Chondrocyte (in vitro differentiated cells): ENCODE measurements at regions not wholly inside any gene's neighbourhood (a gene's known extent, or its start where the extent isn't known, plus 50 kb on each side); places are given as distances from the start of the nearest gene placed in this dataset.
"Not testable (repeated sequence)": the region's sequence is repeated elsewhere in the genome, so short reads cannot be mapped to it uniquely, and the experiment has no call there.

ENCODE experiments used
- DNase-seq: peaks from one replicate; pipeline ENCODE4 v3.0.0; 2021; ENCODE audit warnings: mixed read lengths, low spot score
- H3K27ac Mint-ChIP-seq: one replicate; pipeline ENCODE4 v1.8.0; 2021; ENCODE audit warnings: mild to moderate bottlenecking, moderate library complexity, mixed read lengths; ENCODE audit not compliant: unreplicated experiment
- H3K27me3 Mint-ChIP-seq: 2 replicates; pipeline ENCODE4 v1.8.0; 2021; ENCODE audit warnings: low read depth, mixed read lengths
- H3K36me3 Mint-ChIP-seq: 2 replicates; pipeline ENCODE4 v1.8.0; 2021; ENCODE audit warnings: low read depth, mixed read lengths
- H3K4me1 Mint-ChIP-seq: 2 replicates; pipeline ENCODE4 v1.8.0; 2021; ENCODE audit warnings: low read depth, mild to moderate bottlenecking, mixed read lengths
- H3K4me3 Mint-ChIP-seq: one replicate; pipeline ENCODE4 v1.8.0; 2021; ENCODE audit warnings: mild to moderate bottlenecking, moderate library complexity, mixed read lengths; ENCODE audit not compliant: unreplicated experiment
- H3K9me3 Mint-ChIP-seq: 2 replicates; pipeline ENCODE4 v1.8.0; 2021; ENCODE audit warnings: low read depth, mixed read lengths
- TF ChIP-seq, protein P1 (sequence below): fragments of 200-600 bp; sonication (generic); IDR thresholded peaks from 2 replicates; pipeline ENCODE4 v1.5.0; 2021; ENCODE audit warnings: antibody characterized with exemption, mild to moderate bottlenecking, moderate library complexity

DNA sequence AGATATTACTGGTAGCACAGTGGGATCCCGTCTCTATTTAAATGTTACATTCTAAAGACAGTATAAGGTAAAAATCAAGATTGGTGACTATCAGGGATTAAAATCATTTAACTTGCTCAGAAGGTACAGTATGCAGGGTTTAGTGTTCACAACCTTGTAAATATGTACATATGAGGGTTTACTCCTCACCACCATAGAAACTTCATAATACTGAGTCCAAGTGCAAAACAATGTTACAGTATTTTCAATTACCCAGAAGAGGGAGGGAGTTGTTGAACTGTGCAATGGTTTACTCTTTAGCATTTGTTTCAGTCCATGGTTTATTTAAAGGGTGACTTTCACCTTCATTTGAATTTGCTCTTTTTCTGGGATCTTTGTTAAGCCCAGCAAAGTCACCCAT lies 165.1 kb downstream of the ZNF621 start:
- Mint-ChIP-seq H3K36me3 (no peaks in the 10 kb centered on the region), H3K27me3 (peaks cover 6% of the 10 kb centered on the region), H3K27ac (no peak overlapping the region), H3K9me3 (no peaks in the 10 kb centered on the region), H3K4me3 (no peak overlapping the region), H3K4me1 (peaks cover 25% of the 10 kb centered on the region)
- DNase-seq, result no peak
- TF ChIP-seq, protein P1, sequence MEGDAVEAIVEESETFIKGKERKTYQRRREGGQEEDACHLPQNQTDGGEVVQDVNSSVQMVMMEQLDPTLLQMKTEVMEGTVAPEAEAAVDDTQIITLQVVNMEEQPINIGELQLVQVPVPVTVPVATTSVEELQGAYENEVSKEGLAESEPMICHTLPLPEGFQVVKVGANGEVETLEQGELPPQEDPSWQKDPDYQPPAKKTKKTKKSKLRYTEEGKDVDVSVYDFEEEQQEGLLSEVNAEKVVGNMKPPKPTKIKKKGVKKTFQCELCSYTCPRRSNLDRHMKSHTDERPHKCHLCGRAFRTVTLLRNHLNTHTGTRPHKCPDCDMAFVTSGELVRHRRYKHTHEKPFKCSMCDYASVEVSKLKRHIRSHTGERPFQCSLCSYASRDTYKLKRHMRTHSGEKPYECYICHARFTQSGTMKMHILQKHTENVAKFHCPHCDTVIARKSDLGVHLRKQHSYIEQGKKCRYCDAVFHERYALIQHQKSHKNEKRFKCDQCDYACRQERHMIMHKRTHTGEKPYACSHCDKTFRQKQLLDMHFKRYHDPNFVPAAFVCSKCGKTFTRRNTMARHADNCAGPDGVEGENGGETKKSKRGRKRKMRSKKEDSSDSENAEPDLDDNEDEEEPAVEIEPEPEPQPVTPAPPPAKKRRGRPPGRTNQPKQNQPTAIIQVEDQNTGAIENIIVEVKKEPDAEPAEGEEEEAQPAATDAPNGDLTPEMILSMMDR, result no peak

DNA sequence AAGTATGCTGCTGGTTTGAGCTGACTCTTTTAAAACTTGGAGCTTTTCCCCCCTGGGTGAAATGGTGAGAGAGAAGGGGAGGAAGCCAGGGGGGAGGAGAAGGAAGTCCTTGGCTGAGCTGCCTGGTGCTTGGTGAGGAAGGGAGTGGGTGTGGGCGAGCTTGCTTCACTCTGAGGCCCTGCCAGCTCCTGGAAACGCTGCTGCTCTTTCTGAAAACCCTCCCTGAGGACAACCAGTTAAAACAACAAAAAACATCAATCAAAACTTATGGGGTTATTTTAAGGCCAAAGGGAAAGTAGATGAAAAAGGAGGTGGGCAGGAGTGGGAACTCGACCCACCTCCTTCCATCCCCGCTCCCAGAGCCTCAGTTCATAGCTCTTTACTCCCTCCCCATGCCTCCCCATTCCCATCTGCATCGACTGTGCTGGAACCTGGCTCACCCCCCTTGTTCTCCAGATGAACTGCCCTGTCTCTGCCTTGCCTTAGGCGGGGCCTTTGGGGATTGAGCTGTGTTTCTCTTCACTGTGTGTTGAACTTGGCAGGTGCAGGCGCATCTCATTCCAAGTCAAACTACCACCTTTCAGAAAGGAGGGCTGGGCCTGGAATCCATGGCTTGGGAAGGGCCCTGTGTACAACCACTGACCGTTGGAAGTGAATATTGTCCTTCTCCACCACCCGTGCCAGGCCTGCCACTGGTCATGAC lies 166.1 kb downstream of the ZNF621 start:
- no peaks in the 10 kb centered on the region for H3K36me3 Mint-ChIP-seq
- peak overlapping the region; percentile 61 for H3K27ac Mint-ChIP-seq

DNA sequence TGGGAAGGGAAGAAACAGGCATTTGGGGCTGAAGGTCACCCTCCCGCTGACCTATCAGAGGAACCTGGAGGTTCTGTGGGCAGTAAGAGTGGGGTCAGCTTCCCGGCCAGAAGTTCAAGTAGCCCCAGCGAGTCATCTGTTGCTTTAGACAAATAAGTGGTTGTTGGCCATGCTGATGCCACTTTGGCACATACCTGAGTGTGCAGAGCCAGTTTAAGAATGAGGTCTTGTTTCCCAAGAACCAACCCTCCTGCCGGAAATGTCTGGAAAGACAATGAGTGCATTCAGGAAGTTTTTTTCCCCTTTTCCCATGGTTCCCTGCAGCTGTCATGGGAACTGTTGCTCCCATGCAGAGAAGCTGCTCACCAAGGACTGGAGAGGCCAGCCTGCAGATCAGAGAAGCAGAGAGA lies 166.7 kb downstream of the ZNF621 start:
- DNase-seq, result no peak
- Mint-ChIP-seq H3K27me3 (peaks cover 9% of the 10 kb centered on the region), H3K9me3 (no peaks in the 10 kb centered on the region), H3K4me1 (peaks cover 25% of the 10 kb centered on the region), H3K27ac (peak overlapping the region; percentile 61), H3K36me3 (no peaks in the 10 kb centered on the region), H3K4me3 (no peak overlapping the region)
- TF ChIP-seq, protein P1, result no peak

More for the DNA sequence above, 166.1 kb downstream of the ZNF621 start:
- TF ChIP-seq, protein P1, result no peak
- Mint-ChIP-seq H3K4me3 (no peak overlapping the region), H3K4me1 (peaks cover 25% of the 10 kb centered on the region), H3K27me3 (peaks cover 6% of the 10 kb centered on the region), H3K9me3 (no peaks in the 10 kb centered on the region)
- no peak for DNase-seq

DNA sequence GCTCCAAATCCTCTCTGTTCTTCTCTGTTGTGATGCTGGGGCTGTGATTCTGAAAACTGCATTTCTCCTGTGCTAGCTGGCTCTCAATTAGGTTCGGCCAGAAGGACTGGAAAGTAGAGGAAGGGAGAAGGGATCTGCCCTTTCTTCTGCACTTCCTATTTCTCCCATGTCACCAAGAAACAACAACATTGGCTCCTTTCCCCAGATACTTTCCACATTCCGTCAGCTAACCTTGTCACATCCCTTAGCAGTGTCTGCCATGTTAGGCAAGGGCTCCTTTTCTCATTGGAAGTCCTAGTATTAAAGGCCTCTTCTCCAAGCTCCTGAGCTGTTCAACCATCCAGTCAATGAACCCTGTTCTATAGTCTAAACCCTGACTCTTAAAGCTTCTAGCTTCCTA lies 171.1 kb downstream of the ZNF621 start:
- TF ChIP-seq, protein P1, result no peak
- Mint-ChIP-seq H3K4me1 (peaks cover 16% of the 10 kb centered on the region), H3K36me3 (no peaks in the 10 kb centered on the region), H3K4me3 (no peak overlapping the region), H3K9me3 (no peaks in the 10 kb centered on the region), H3K27ac (no peak overlapping the region), H3K27me3 (peaks cover 13% of the 10 kb centered on the region)
- DNase-seq, result no peak

DNA sequence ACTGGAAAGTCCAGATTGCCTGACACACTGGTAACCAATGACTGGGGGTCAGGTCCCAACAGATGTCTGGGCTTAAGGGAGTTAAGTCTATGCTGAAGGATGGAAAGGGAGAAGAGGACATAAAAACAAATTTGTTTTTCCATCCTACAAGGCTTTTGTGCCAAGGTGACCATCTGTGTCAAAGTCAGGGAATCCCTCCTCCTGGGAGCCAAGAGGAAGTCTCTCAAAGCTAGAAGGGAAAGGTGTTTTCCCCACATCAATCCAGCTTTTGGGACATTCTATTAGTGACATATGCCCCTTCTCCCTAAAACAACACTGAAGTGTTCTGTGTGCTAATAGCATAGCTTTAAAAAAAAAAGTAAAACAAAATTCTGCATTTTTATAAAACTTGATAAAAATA lies 173.9 kb downstream of the ZNF621 start:
- Mint-ChIP-seq H3K9me3 (peaks cover 16% of the 10 kb centered on the region), H3K27me3 (peaks cover 13% of the 10 kb centered on the region)
- not testable (repeated sequence) for DNase-seq, H3K4me3 Mint-ChIP-seq, H3K27ac Mint-ChIP-seq, H3K4me1 Mint-ChIP-seq, H3K36me3 Mint-ChIP-seq

DNA sequence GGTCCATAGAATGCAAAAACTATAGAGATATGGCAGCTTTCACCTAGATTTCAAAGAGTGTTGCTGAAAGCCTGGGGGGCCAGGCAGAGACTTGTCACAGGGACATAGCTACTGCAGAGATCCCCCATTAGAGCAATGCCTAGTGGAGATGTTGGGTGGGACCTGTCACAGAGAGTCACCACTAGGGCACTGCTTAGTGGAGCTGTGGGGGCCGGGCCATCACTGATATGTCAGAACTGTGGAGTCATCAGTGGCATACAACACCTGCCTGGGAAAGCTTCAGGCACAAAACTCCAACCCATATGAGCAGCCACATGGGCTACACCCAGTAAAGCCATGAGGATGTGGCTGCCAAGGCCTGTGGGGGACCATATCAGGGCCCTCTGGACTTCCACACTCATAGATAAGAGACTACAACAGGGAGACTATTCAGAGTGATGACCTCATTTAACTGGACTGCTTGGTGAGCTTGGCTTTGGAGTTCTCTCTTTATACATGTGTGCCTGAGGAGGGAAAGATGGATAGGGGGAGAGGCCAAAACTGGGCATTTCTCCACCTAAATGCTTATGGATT lies 176.3 kb downstream of the ZNF621 start:
- H3K36me3 Mint-ChIP-seq, result no peaks in the 10 kb centered on the region
- DNase-seq, result no peak
- peaks cover 15% of the 10 kb centered on the region for H3K27me3 Mint-ChIP-seq
- H3K4me1 Mint-ChIP-seq, result no peaks in the 10 kb centered on the region
- TF ChIP-seq, protein P1, result no peak
- no peak overlapping the region for H3K27ac Mint-ChIP-seq
- no peak overlapping the region for H3K4me3 Mint-ChIP-seq
- H3K9me3 Mint-ChIP-seq, result peaks cover 16% of the 10 kb centered on the region
